Jurkat, Clone E6-1 (cell line): ENCODE measurements at regions not wholly inside any gene's neighbourhood (a gene's known extent, or its start where the extent isn't known, plus 50 kb on each side); places are given as distances from the start of the nearest gene placed in this dataset.

Source experiments
- DNase-seq: peaks from one replicate; pipeline ENCODE4 v3.0.0-alpha.2; 2011; ENCODE audit warnings: low read depth, low spot score
- H3K4me3 ChIP-seq: 2 replicates; pipeline ENCODE4 v1.5.1; 2011; ENCODE audit warnings: mild to moderate bottlenecking, low read length, control low read depth, moderate library complexity

- DNase-seq, result no peak
- no peak overlapping the region for H3K4me3 ChIP-seq
Measured at GRCh38 chr21:27391990-27392389, 425.1 kb upstream of the ADAMTS5 start.

- DNase-seq, result no peak
- H3K4me3 ChIP-seq, result no peak overlapping the region
Measured at GRCh38 chr21:27390384-27390783, 423.5 kb upstream of the ADAMTS5 start.

- DNase-seq, result no peak
- no peak overlapping the region for H3K4me3 ChIP-seq
Measured at GRCh38 chr21:27388825-27389224, 421.9 kb upstream of the ADAMTS5 start.

- DNase-seq, result no peak
- no peak overlapping the region for H3K4me3 ChIP-seq
Measured at GRCh38 chr21:27382404-27382803, 415.5 kb upstream of the ADAMTS5 start.

GRCh38 chr21:27380303-27380702 is 413.4 kb upstream of the ADAMTS5 start:
- no peak for DNase-seq
- no peak overlapping the region for H3K4me3 ChIP-seq

GRCh38 chr21:27379354-27379753 is 412.5 kb upstream of the ADAMTS5 start:
- no peak for DNase-seq

GRCh38 chr21:27372381-27372780 is 405.5 kb upstream of the ADAMTS5 start:
- DNase-seq, result no peak
- H3K4me3 ChIP-seq, result no peak overlapping the region

More at GRCh38 chr21:27379354-27379753, 412.5 kb upstream of the ADAMTS5 start:
- H3K4me3 ChIP-seq, result no peak overlapping the region

GRCh38 chr21:27371975-27372331 is 405.1 kb upstream of the ADAMTS5 start:
- no peak overlapping the region for H3K4me3 ChIP-seq
- DNase-seq, result no peak

GRCh38 chr21:27371115-27371974 is 404.5 kb upstream of the ADAMTS5 start:
- DNase-seq, result no peak

GRCh38 chr21:27369978-27370571 is 403.2 kb upstream of the ADAMTS5 start:
- DNase-seq, result no peak
- H3K4me3 ChIP-seq, result no peak overlapping the region

More at GRCh38 chr21:27371115-27371974, 404.5 kb upstream of the ADAMTS5 start:
- no peak overlapping the region for H3K4me3 ChIP-seq

GRCh38 chr21:27369234-27369633 is 402.3 kb upstream of the ADAMTS5 start:
- H3K4me3 ChIP-seq, result no peak overlapping the region
- DNase-seq, result no peak

GRCh38 chr21:27366646-27367235 is 399.9 kb upstream of the ADAMTS5 start:
- DNase-seq, result no peak
- no peak overlapping the region for H3K4me3 ChIP-seq

- no peak for DNase-seq
- H3K4me3 ChIP-seq, result no peak overlapping the region
Measured at GRCh38 chr21:27366036-27366435, 399.1 kb upstream of the ADAMTS5 start.

- DNase-seq, result no peak
Measured at GRCh38 chr21:27365394-27365793, 398.5 kb upstream of the ADAMTS5 start.

GRCh38 chr21:27363719-27364477 is 397.0 kb upstream of the ADAMTS5 start:
- no peak for DNase-seq
- no peak overlapping the region for H3K4me3 ChIP-seq

More at GRCh38 chr21:27365394-27365793, 398.5 kb upstream of the ADAMTS5 start:
- H3K4me3 ChIP-seq, result no peak overlapping the region

GRCh38 chr21:27362249-27362648 is 395.4 kb upstream of the ADAMTS5 start:
- H3K4me3 ChIP-seq, result no peak overlapping the region
- DNase-seq, result no peak

- H3K4me3 ChIP-seq, result no peak overlapping the region
- DNase-seq, result no peak
Measured at GRCh38 chr21:27359141-27359540, 392.3 kb upstream of the ADAMTS5 start.

- DNase-seq, result no peak
Measured at GRCh38 chr21:27352885-27353284, 386.0 kb upstream of the ADAMTS5 start.

GRCh38 chr21:27346041-27346448 is 379.2 kb upstream of the ADAMTS5 start:
- DNase-seq, result no peak
- no peak overlapping the region for H3K4me3 ChIP-seq

More at GRCh38 chr21:27352885-27353284, 386.0 kb upstream of the ADAMTS5 start:
- no peak overlapping the region for H3K4me3 ChIP-seq
